A549 (cell line): ENCODE measurements at regions not wholly inside any gene's neighbourhood (a gene's known extent, or its start where the extent isn't known, plus 50 kb on each side); places are given as distances from the start of the nearest gene placed in this dataset.

ENCODE experiments used
- EP300 ChIP-seq, 2 experiments: fragments of >200 bp; sonication (Bioruptor Twin); formaldehyde crosslinking; IDR thresholded peaks; 2 replicates in 1 of 2; 3 replicates in 1 of 2; pipeline ENCODE4 v1.6.1; 2016 to 2017
- GATA3 ChIP-seq: IDR thresholded peaks from 2 replicates; pipeline ENCODE4 v1.6.1; 2012; ENCODE audit warnings: borderline replicate concordance
- MYC ChIP-seq: IDR thresholded peaks from 2 replicates; pipeline ENCODE4 v1.6.1; 2012; ENCODE audit warnings: mild to moderate bottlenecking, inconsistent platforms, low read length, improper control_type of control experiment, borderline replicate concordance
- POLR2A ChIP-seq: IDR thresholded peaks from 2 replicates; pipeline ENCODE4 v1.6.1; 2012; ENCODE audit warnings: mild to moderate bottlenecking, low read length
- RAD21 ChIP-seq, 2 experiments: fragments of >200 bp in 1 of 2; sonication (Bioruptor Twin) in 1 of 2; formaldehyde crosslinking in 1 of 2; IDR thresholded peaks in 1 of 2; conservative IDR thresholded peaks in 1 of 2; 2 replicates in 1 of 2; 3 replicates in 1 of 2; pipeline ENCODE4 v1.6.1; 2012 to 2018; ENCODE audit warnings: inconsistent platforms in 1 of 2
- RCOR1 ChIP-seq: fragments of 150-350 bp; IDR thresholded peaks from 2 replicates; pipeline ENCODE4 v1.6.1; 2014; ENCODE audit warnings: antibody characterized with exemption, low read length, low read depth
- RFX5 ChIP-seq: fragments of 450-650 bp; IDR thresholded peaks from 2 replicates; pipeline ENCODE4 v1.7.1; 2014; ENCODE audit warnings: antibody characterized with exemption, mild to moderate bottlenecking, moderate library complexity
- TF ChIP-seq, protein P1 (sequence below): fragments of >200 bp; sonication (Bioruptor Twin); formaldehyde crosslinking; IDR thresholded peaks from 3 replicates; pipeline ENCODE4 v1.5.1; 2016
- TF ChIP-seq, protein P2 (sequence below): fragments of 450-650 bp; IDR thresholded peaks from 2 replicates; pipeline ENCODE4 v1.6.1; 2014; ENCODE audit warnings: antibody characterized with exemption

DNA sequence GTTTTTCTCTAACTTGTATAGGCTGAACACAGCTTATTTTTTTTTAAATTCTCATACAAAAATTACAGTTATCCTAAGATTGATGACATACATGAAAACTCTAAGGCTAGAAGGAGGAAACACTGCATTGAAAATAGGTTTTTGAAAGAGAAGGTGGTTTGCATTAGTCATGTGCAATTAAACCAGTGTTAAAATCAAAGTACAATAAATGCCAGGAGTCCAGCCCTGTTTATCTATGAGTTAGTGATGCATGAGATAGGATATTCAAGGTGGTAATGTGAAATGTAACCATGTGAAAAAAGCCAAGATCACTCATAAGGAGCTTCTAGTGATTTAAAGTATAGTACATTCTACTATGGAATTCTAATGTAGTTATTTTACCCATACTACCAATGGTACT is 444.9 kb upstream of the CYLC2 start:
- TF ChIP-seq MYC: no peak
- TF ChIP-seq, protein P1, sequence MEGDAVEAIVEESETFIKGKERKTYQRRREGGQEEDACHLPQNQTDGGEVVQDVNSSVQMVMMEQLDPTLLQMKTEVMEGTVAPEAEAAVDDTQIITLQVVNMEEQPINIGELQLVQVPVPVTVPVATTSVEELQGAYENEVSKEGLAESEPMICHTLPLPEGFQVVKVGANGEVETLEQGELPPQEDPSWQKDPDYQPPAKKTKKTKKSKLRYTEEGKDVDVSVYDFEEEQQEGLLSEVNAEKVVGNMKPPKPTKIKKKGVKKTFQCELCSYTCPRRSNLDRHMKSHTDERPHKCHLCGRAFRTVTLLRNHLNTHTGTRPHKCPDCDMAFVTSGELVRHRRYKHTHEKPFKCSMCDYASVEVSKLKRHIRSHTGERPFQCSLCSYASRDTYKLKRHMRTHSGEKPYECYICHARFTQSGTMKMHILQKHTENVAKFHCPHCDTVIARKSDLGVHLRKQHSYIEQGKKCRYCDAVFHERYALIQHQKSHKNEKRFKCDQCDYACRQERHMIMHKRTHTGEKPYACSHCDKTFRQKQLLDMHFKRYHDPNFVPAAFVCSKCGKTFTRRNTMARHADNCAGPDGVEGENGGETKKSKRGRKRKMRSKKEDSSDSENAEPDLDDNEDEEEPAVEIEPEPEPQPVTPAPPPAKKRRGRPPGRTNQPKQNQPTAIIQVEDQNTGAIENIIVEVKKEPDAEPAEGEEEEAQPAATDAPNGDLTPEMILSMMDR: no peak
- no peak for TF ChIP-seq POLR2A
- no peak for TF ChIP-seq RCOR1
- no peak for TF ChIP-seq EP300 (IDR thresholded peaks at IDR 0.05)
- no peak for TF ChIP-seq RAD21 (conservative IDR thresholded peaks at IDR 0.05 in 1 of 2, IDR thresholded peaks at IDR 0.05 in 1 of 2)
- TF ChIP-seq RFX5: no peak
- TF ChIP-seq GATA3: no peak
- TF ChIP-seq, protein P2, sequence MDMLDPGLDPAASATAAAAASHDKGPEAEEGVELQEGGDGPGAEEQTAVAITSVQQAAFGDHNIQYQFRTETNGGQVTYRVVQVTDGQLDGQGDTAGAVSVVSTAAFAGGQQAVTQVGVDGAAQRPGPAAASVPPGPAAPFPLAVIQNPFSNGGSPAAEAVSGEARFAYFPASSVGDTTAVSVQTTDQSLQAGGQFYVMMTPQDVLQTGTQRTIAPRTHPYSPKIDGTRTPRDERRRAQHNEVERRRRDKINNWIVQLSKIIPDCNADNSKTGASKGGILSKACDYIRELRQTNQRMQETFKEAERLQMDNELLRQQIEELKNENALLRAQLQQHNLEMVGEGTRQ: no peak
